Spleen (tissue), 7 donors: ENCODE measurements at regions not wholly inside any gene's neighbourhood (a gene's known extent, or its start where the extent isn't known, plus 50 kb on each side); places are given as distances from the start of the nearest gene placed in this dataset.

Experiments
- POLR2A ChIP-seq, 3 donors: fragments of 450-650 bp; IDR thresholded peaks; one replicate each; pipeline ENCODE4 v1.5.1; 2017; ENCODE audit warnings: antibody characterized with exemption in 3 of 3, mild to moderate bottlenecking in 1 of 3
- POLR2AphosphoS5 ChIP-seq, 3 donors: sonication (generic); formaldehyde crosslinking; IDR thresholded peaks; one replicate each; pipeline ENCODE4 v1.5.1; 2017; ENCODE audit warnings: antibody characterized with exemption in 3 of 3
- TF ChIP-seq, protein P1 (sequence below), 11 experiments: fragments of 200-600 bp in 7 of 11; fragments of 450-650 bp in 4 of 11; sonication (generic) in 4 of 11; IDR thresholded peaks in 8 of 11; conservative IDR thresholded peaks in 3 of 11; 1 replicate in 7 of 11; 2 replicates in 4 of 11; pipeline versions ENCODE4 v1.4.0 to v1.8.0; 2016 to 2021; ENCODE audit warnings: antibody characterized with exemption in 11 of 11, inconsistent platforms in 4 of 11, mild to moderate bottlenecking in 1 of 11
- donor health status: DM: no; HTN: no; CAD: no; lungs with moderate emphysema.
- donor health status: DM: no; HTN: no; CAD: no.
- donor health status: DM: no; HTN: no; CAD: no.

GRCh38 chr2:147420517-147420916, 424.3 kb upstream of the ACVR2A start:
- TF ChIP-seq, protein P1, sequence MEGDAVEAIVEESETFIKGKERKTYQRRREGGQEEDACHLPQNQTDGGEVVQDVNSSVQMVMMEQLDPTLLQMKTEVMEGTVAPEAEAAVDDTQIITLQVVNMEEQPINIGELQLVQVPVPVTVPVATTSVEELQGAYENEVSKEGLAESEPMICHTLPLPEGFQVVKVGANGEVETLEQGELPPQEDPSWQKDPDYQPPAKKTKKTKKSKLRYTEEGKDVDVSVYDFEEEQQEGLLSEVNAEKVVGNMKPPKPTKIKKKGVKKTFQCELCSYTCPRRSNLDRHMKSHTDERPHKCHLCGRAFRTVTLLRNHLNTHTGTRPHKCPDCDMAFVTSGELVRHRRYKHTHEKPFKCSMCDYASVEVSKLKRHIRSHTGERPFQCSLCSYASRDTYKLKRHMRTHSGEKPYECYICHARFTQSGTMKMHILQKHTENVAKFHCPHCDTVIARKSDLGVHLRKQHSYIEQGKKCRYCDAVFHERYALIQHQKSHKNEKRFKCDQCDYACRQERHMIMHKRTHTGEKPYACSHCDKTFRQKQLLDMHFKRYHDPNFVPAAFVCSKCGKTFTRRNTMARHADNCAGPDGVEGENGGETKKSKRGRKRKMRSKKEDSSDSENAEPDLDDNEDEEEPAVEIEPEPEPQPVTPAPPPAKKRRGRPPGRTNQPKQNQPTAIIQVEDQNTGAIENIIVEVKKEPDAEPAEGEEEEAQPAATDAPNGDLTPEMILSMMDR (IDR thresholded peaks at IDR 0.05 in 8 of 11, conservative IDR thresholded peaks at IDR 0.05 in 3 of 11): no peak
- TF ChIP-seq POLR2AphosphoS5 (IDR thresholded peaks at IDR 0.05) (no peak), POLR2A (IDR thresholded peaks at IDR 0.05) (no peak)
